Activated T-cell treated with anti-CD3 and anti-CD28 coated beads for 1 hour (primary cell): ENCODE measurements at regions not wholly inside any gene's neighbourhood (a gene's known extent, or its start where the extent isn't known, plus 50 kb on each side); places are given as distances from the start of the nearest gene placed in this dataset.

Experiments
- DNase-seq: peaks from one replicate; pipeline ENCODE4 v3.0.0-alpha.2; 2020; ENCODE audit warnings: low read depth

- DNase-seq, result no peak
Measured at GRCh38 chr3:24641628-24642027, 147.0 kb upstream of the THRB start.

DNA sequence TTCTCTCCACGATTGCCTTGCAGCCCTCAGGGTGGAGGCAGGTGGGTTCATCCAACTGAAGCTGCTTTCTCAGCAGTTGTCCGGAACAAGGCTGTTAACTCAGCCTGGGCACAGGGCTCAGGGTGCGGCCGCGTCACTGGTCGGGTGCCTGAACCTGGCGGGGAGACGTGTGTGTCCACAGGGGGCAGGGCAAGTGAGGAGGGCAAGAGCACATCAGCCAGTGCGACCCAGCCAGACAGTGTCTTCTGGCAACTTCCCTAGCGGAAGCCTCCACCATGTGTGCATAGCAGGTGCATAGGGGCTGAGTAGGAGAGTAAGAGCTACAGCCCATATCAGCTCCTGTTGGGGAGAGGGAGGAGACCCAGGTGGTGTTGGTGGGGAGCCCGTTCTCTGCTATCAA, 150.4 kb upstream of the THRB start:
- no peak for DNase-seq

DNA sequence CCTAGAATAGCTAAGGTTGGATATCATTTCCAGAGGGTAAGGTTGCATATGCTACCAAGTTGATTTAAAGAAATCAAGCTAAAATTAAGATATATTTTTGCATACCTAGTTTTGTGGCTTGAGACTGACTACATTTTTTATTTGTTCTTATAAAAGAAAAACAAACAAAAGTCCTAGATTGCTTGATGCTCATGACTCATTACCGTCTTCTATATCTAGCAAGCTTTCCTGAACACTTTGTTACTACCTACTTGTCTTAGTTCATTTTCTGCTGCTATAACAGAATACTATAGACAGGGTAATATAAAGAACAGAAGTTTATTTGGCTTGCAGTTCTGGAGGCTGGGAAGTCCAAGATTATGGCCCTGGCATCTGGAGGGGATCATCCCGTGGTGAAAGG, 152.1 kb upstream of the THRB start:
- DNase-seq, result no peak

DNA sequence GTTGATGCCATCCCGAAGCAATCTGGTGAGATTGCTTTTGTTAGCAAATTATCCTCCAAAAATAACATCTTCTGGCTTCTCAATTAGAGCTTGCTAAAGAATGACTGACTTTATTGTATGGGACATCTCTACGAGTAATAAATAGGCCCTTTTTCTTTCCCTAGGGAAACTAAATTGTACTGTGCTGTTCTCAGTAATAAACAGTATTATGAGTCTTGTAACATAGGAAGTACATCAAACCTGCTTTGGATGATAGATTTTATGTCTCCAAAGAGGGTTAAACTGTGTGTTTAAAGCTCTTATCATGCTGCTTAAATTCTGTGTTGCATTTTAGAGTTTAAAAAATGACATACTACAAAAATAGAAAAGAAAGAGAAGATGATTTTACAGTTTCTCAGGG, 153.4 kb upstream of the THRB start:
- no peak for DNase-seq

- no peak for DNase-seq
Measured at GRCh38 chr3:24650839-24651238, 156.2 kb upstream of the THRB start.

DNA sequence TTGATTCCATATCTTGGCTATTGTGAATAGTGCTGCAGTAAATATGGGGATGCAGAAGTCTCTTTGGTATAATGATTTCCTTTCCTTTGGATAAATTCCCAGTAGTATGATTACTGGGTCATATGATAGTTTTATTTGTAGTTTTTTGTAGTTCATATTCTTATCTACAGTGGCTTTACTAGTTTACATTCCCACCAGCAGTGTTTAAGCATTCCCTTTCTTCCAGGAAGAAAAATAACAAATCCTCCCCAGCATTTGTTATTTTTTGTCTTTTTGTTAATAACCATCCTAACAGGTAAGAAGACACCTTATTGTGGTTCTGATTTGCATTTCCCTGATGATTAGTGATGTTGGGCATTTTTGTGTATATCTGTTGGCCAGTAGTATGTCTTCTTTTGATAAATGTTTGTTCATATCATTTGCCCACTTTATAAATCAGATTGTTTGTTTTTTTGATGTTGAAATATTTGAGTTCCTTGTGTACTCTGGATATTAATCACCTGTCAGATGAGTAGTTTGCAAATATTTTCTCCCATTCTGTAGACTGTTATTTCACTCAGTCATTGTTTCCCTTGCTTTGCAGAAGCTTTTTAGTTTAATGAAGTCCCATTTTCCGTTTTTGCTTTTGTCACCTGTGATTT, 163.3 kb upstream of the THRB start:
- no peak for DNase-seq

- DNase-seq, result no peak
Measured at GRCh38 chr3:24661175-24661584, 166.5 kb upstream of the THRB start.

GRCh38 chr3:24662449-24663345, 168.0 kb upstream of the THRB start:
- DNase-seq, result no peak

GRCh38 chr3:24663406-24663805, 168.8 kb upstream of the THRB start:
- no peak for DNase-seq

DNA sequence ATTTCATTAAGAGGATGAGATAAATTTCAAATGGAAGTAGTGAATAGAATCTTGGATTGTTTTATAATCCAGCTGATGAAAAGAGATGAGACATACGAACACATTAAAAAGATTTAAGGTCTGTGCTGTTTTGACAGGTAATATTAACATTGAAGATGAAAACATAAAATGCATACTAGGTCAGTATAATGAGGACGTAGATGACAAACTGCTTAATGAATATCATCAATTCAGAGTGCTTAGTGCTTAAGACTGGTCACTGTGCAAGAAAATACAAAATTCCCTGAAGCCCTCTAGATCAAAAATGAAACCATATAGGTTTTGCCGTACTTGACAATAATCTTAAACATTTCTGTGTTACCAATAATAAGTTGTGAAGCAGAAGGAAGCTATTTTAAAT, 173.4 kb upstream of the THRB start:
- DNase-seq, result no peak

GRCh38 chr3:24670871-24671270, 176.2 kb upstream of the THRB start:
- no peak for DNase-seq

- DNase-seq, result no peak
Measured at GRCh38 chr3:24673596-24673995, 178.9 kb upstream of the THRB start.

- no peak for DNase-seq
Measured at GRCh38 chr3:24674261-24674660, 179.6 kb upstream of the THRB start.

DNA sequence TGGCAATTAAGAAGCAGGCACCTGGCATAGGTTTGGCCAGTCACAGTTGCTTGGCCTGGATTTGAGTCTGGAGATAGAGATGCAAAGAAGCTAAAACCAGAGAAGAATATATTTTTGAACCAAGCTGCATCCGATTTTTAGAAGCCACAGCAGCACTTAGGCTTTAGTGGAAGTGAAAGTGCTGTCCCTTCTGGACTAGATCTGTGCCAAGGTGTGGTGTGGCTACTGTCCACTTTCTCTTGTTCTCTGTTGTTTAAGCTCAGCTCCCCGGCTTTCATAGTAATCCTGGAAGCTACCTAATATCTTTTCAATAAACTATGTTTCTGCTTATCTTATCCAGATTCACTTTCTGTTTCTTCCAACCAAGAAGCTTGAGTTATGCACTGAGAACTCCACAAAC, 183.4 kb upstream of the THRB start:
- DNase-seq, result no peak

DNA sequence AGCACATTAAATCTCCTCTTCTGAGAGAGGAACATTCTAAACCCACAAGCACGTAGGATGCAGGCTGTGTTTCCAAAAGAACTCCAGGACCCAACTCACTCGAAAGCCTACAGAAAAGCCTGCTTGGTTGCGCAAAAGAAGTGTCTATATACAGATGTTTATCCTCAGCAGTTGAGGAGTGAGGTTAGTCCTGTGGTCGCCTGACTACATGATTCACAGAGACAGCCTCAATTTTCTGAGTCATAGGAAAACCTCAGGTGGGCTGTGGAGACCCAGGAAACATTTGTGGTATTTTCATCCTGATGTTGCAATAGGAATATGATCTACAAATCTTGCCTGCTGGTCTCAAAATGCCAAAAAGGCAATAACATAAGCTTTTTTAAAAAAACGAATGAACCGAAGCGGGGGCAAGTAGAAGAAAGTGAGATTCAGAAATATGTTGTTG, 183.8 kb upstream of the THRB start:
- DNase-seq, result no peak

DNA sequence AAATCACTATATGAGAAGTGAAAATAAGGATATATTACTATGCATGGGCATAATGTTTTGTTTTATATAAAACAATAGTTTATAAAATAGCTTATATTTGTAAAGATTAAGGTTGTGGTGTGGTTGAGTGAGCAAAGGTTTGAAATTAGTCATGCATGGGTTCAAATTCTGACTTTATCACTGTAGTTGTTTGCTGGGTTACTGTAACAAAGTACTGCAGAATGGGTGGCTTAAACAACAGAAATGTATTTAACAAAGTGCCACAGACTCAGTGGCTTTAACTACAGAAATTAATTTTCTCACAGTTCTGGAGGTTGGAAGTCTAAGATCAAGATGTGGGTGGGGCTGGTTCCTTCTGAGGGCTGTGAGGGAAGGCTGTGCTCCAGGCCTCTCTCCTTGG, 184.8 kb upstream of the THRB start:
- no peak for DNase-seq

GRCh38 chr3:24680214-24680967, 185.7 kb upstream of the THRB start:
- DNase-seq, result peak; percentile 6

DNA sequence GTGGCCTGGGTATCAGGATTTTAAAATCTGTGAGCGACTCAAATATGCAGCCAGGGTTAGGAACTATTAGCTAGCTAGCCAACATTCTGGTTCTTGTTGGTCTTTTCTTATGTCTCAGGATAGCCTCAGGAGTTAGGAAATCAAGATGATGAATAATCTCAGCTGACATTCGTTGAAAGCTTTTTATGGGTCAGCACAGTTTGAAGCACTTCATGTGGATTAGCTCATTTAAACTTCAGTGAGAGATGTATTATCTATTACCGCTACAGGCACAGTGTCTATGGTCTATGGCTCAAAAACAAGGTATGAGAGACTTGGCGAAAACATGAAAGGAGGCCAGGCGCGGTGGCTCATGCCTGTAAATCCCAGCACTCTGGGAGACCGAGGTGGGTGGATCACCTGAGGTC, 187.5 kb upstream of the THRB start:
- no peak for DNase-seq

DNA sequence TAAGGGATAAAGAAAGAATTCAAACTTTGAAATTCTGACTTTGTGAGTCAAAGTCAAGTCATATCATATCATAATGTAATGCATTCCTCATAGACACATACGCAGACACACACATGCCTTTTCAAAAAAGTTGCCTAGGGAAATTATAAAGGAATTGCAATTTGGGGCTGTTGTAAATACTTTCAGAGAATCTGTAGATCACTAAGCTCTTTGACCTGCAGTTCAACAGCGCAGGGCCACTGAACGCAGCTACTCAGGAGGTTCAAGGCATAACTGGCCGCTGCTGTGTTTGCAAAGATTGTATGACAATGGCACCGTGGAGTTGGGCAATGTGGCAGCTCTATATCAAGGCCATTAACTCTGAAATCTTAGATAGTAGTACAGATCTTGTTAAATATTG, 188.4 kb upstream of the THRB start:
- DNase-seq, result no peak

DNA sequence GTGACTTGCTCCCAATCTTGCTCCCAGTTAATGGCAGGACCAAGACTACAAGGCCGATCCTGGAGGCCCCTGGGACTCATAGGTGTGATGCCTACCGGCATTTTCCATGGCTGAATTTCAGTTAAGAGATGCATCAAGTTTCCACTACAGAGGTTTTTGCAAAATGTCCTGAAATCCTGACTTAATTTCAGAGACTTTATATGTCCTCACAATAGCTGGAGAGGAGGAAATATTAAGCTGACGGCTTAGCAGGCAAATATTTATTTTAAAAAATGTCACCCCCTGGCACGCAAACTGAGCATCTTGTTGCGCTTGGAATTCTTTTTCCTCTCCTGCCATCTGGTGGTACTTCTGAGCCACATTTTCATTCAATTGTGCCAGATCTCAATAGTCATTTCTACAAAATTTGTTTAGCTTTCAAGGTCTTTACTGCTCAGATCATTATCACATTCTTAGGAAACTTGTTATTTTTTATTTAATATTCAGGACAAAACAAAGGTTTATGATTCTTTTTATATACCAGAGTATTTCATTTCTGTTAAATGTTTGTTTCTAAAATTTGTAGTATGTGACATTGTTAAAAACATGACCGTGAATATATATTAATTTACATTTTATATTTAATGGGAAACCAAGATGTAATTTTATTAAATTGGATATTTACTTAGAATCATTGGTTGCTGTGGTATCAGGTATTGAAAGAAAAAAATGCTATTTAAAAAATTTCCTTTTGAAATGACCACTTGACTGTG, 189.2 kb upstream of the THRB start:
- DNase-seq, result no peak

GRCh38 chr3:24684506-24685023, 189.9 kb upstream of the THRB start:
- DNase-seq, result no peak

DNA sequence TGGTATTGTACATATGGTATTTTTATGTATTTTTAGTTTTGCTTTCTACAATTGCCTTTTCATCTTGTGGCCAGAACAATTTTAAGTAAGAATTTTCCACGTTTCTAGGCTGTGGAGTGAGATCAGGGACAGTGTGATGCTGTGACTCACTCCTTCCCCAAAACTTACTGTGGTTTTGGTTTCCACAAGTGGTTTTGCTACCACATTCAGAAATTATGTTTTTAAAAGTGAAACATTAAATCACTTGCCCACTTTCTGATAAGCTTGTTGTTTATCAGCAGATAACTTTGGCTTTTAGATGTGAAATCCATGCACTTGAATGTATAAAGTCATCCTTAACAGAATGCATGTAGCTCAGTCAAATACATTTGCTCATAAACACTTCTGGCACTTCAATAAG, 192.2 kb upstream of the THRB start:
- DNase-seq, result no peak
